Tibial artery (tissue), 4 donors: ENCODE measurements at regions not wholly inside any gene's neighbourhood (a gene's known extent, or its start where the extent isn't known, plus 50 kb on each side); places are given as distances from the start of the nearest gene placed in this dataset.

ENCODE experiments used
- DNase-seq, 2 donors: peaks; one replicate each; pipeline ENCODE4 v3.0.0-alpha.2; 2019
- H3K27ac ChIP-seq, 2 donors: fragments of 200-600 bp; sonication (generic) in 1 of 2; 1 replicate in 1 of 2; 2 replicates in 1 of 2; pipeline ENCODE4 v1.5.1; 2018 to 2019; ENCODE audit warnings: mild to moderate bottlenecking in 1 of 2
- H3K27me3 ChIP-seq, 2 donors: fragments of 200-600 bp; sonication (generic) in 1 of 2; one replicate each; pipeline versions ENCODE4 v1.5.1 to v1.6.0; 2016 to 2019
- H3K36me3 ChIP-seq, 3 donors: fragments of 200-600 bp; sonication (generic) in 2 of 3; one replicate each; pipeline ENCODE4 v1.5.1; 2016 to 2019; ENCODE audit warnings: mild to moderate bottlenecking in 2 of 3
- H3K4me1 ChIP-seq, 4 donors: fragments of 200-600 bp; sonication (generic) in 2 of 4; 1 replicate in 3 of 4; 2 replicates in 1 of 4; pipeline ENCODE4 v1.5.1; 2016 to 2019
- H3K4me3 ChIP-seq, 2 donors: fragments of 200-600 bp; sonication (generic) in 1 of 2; 1 replicate in 1 of 2; 2 replicates in 1 of 2; pipeline ENCODE4 v1.5.1; 2018 to 2019; ENCODE audit warnings: mild to moderate bottlenecking in 2 of 2
- H3K9me3 ChIP-seq, 3 donors: fragments of 200-600 bp; sonication (generic) in 1 of 3; one replicate each; pipeline ENCODE4 v1.5.1; 2016 to 2019
- CTCF ChIP-seq, 2 experiments: fragments of 200-600 bp in 1 of 2; fragments of 450-650 bp in 1 of 2; IDR thresholded peaks; one replicate each; pipeline ENCODE4 v1.5.1; 2017 to 2019; ENCODE audit warnings: antibody characterized with exemption in 2 of 2, mild to moderate bottlenecking in 1 of 2, moderate library complexity in 1 of 2
- intact Hi-C: fragments of 100-400 bp; cut with DNase I; formaldehyde crosslinking; loops from one replicate; pipeline ENCODE4 v1.15.0; 2023; ENCODE audit warnings: low total_unique reads

- peak; percentile 34 to 80 for DNase-seq
- no peaks in the 10 kb centered on the region for H3K27me3 ChIP-seq
- H3K4me3 ChIP-seq: peak overlapping the region; percentile 10 to 27
- TF ChIP-seq CTCF (IDR thresholded peaks at IDR 0.05): no peak
- H3K9me3 ChIP-seq: no peaks in the 10 kb centered on the region
- no peaks in the 10 kb centered on the region for H3K36me3 ChIP-seq
- H3K27ac ChIP-seq: peak overlapping the region; percentile 85 to 86
- intact Hi-C loops: no loop called here
- peaks cover 10 to 40% (median 30%) of the 10 kb centered on the region in 4 donors for H3K4me1 ChIP-seq
Observed at GRCh38 chr17:77779711-77780539, 178.6 kb upstream of the TNRC6C start.

- DNase-seq: no peak
- H3K36me3 ChIP-seq: no peaks in the 10 kb centered on the region
- H3K27ac ChIP-seq: peak overlapping the region; percentile 25 to 32
- no peaks in the 10 kb centered on the region for H3K9me3 ChIP-seq
- TF ChIP-seq CTCF (IDR thresholded peaks at IDR 0.05): no peak
- no peaks in the 10 kb centered on the region for H3K27me3 ChIP-seq
- no peak overlapping the region for H3K4me3 ChIP-seq
- peaks cover 10 to 40% (median 30%) of the 10 kb centered on the region in 4 donors for H3K4me1 ChIP-seq
- intact Hi-C loops: no loop called here
Observed at GRCh38 chr17:77781536-77781935, 177.0 kb upstream of the TNRC6C start.

GRCh38 chr17:77782201-77782600, 176.3 kb upstream of the TNRC6C start:
- no peaks in the 10 kb centered on the region for H3K36me3 ChIP-seq

GRCh38 chr17:77782611-77783010, 175.9 kb upstream of the TNRC6C start:
- intact Hi-C loops: no loop called here
- H3K4me1 ChIP-seq: peaks cover 10 to 40% (median 30%) of the 10 kb centered on the region in 4 donors
- no peak for DNase-seq
- TF ChIP-seq CTCF (IDR thresholded peaks at IDR 0.05): no peak
- no peaks in the 10 kb centered on the region for H3K36me3 ChIP-seq
- H3K27me3 ChIP-seq: no peaks in the 10 kb centered on the region
- no peaks in the 10 kb centered on the region for H3K9me3 ChIP-seq
- H3K4me3 ChIP-seq: no peak overlapping the region
- H3K27ac ChIP-seq: no peak overlapping the region

More at GRCh38 chr17:77782201-77782600, 176.3 kb upstream of the TNRC6C start:
- Histone ChIP-seq H3K27ac (peak overlapping the region; percentile 25 to 32), H3K27me3 (no peaks in the 10 kb centered on the region), H3K4me1 (peaks cover 10 to 40% (median 30%) of the 10 kb centered on the region in 4 donors), H3K9me3 (no peaks in the 10 kb centered on the region), H3K4me3 (no peak overlapping the region)
- intact Hi-C loops: no loop called here
- DNase-seq: no peak
- TF ChIP-seq CTCF (IDR thresholded peaks at IDR 0.05): no peak

- H3K9me3 ChIP-seq: no peaks in the 10 kb centered on the region
- TF ChIP-seq CTCF (IDR thresholded peaks at IDR 0.05): no peak
- no peaks in the 10 kb centered on the region for H3K27me3 ChIP-seq
- no peak for DNase-seq
- intact Hi-C loops: no loop called here
- no peaks in the 10 kb centered on the region for H3K36me3 ChIP-seq
- H3K27ac ChIP-seq: no peak overlapping the region
- no peak overlapping the region for H3K4me3 ChIP-seq
- peaks cover 10 to 31% (median 21%) of the 10 kb centered on the region in 4 donors for H3K4me1 ChIP-seq
Observed at GRCh38 chr17:77783991-77784820, 174.3 kb upstream of the TNRC6C start.
